ENCODE measurements at regions not wholly inside any gene's neighbourhood (a gene's known extent, or its start where the extent isn't known, plus 50 kb on each side); places are given as distances from the start of the nearest gene placed in this dataset.
A peak's percentile ranks its signal among the peaks of the same experiment; 100 is the strongest.
"Not testable (repeated sequence)": the region's sequence is repeated elsewhere in the genome, so short reads cannot be mapped to it uniquely, and the experiment has no call there.

DNA sequence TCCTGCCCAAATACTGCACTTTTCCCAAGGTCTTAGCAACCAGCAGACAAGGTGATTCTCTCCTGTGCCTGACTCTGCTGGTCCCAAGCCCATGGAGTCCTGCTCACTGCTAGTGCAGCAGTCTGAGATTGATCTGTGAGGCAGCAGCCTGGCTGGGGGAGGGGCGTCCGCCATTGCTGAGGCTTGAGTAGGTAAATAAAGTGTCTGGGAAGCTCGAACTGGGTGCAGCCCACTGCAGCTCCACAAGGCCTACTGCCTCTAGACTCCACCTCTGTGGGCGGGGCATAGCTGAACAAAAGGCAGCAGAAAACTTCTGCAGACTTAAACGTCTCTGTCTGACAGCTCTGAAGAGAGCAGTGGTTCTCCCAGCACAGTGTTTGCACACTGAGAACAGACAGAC is 258.7 kb downstream of the ABCC12 start:
- H3K9me3 ChIP-seq (ENCODE audit: low read length); H3K36me3 ChIP-seq (replicated peaks in 1 of 2; ENCODE audit: control insufficient read depth in 1 of 2, insufficient read depth in 2 of 2, low read length in 2 of 2); POLR2A ChIA-PET; H3K4me1 ChIP-seq (ENCODE audit: insufficient read depth, low read length); BruUV-seq (replicated peaks); H3K9ac ChIP-seq (ENCODE audit: insufficient read depth, low read depth, low read length); H3K27me3 ChIP-seq (ENCODE audit: control insufficient read depth in 1 of 2, insufficient read depth in 2 of 2, low read length in 2 of 2); CTCF ChIA-PET (ENCODE audit: low intra/inter-chr PET ratio, low total read pairs); H3K4me2 ChIP-seq (ENCODE audit: low read depth, low read length); intact Hi-C loops (cut with micrococcal nuclease; ENCODE audit: unreplicated experiment); in situ Hi-C loops (cut with HindIII; ENCODE audit: extremely low pct_ligation_motif_present, low pct_unique_long_range_greater_than_20kb); H3K79me2 ChIP-seq (ENCODE audit: insufficient read depth, low read length); H3K4me3 ChIP-seq (replicated peaks in 1 of 3; ENCODE audit: insufficient read depth in 1 of 3, low read depth in 2 of 3, low read length in 3 of 3); H2AFZ ChIP-seq (ENCODE audit: low read length); FAIRE-seq; H3K27ac ChIP-seq (ENCODE audit: extremely low read length, insufficient read depth, low read length); H4K20me1 ChIP-seq (ENCODE audit: insufficient read depth, low read length); ATAC-seq; DNase-seq (ENCODE audit: low spot score): not testable (repeated sequence)
- peak; percentile 68 for TF ChIP-seq YY1 (IDR thresholded peaks at IDR 0.05; ENCODE audit: insufficient read depth, insufficient replicate concordance, low read depth, low read length)
- TF ChIP-seq, protein P1, sequence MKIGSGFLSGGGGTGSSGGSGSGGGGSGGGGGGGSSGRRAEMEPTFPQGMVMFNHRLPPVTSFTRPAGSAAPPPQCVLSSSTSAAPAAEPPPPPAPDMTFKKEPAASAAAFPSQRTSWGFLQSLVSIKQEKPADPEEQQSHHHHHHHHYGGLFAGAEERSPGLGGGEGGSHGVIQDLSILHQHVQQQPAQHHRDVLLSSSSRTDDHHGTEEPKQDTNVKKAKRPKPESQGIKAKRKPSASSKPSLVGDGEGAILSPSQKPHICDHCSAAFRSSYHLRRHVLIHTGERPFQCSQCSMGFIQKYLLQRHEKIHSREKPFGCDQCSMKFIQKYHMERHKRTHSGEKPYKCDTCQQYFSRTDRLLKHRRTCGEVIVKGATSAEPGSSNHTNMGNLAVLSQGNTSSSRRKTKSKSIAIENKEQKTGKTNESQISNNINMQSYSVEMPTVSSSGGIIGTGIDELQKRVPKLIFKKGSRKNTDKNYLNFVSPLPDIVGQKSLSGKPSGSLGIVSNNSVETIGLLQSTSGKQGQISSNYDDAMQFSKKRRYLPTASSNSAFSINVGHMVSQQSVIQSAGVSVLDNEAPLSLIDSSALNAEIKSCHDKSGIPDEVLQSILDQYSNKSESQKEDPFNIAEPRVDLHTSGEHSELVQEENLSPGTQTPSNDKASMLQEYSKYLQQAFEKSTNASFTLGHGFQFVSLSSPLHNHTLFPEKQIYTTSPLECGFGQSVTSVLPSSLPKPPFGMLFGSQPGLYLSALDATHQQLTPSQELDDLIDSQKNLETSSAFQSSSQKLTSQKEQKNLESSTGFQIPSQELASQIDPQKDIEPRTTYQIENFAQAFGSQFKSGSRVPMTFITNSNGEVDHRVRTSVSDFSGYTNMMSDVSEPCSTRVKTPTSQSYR (CRISPR knock-in tag; IDR thresholded peaks at IDR 0.05; ENCODE audit: borderline replicate concordance): peak; percentile 61; the same call in 1 of the 2 replicates
- WGBS (ENCODE audit: low lambda C conversion rate): 0% methylated on average over 3 of the region's 5 CpGs

DNA sequence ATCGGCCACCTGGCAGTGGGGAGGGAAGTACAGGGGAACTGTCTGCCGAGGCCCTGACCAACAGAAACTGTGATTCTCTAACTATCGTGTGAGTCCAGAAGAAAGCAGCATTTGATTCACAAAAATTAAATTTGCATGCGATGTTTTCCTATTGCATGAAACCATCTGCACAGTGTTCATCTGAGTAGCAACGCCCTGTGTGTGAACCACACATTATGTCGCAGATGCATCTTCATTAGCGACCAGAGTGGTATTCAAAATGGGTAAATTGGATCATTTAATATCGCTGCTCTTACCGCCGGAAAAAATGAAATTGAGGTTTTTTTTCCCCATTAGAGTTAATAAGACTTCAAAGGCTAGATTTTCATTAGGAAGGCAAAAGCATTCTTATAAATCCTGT is 260.6 kb downstream of the ABCC12 start:
- no peak for ATAC-seq
- H3K36me3 ChIP-seq (replicated peaks in 1 of 2; ENCODE audit: control insufficient read depth in 1 of 2, insufficient read depth in 2 of 2, low read length in 2 of 2): no peaks in the 10 kb centered on the region
- H3K4me3 ChIP-seq (replicated peaks in 1 of 3; ENCODE audit: insufficient read depth in 1 of 3, low read depth in 2 of 3, low read length in 3 of 3): no peak overlapping the region
- no peaks in the 10 kb centered on the region for H3K4me1 ChIP-seq (ENCODE audit: insufficient read depth, low read length)
- ChIA-PET POLR2A (no interaction called here), CTCF (ENCODE audit: low intra/inter-chr PET ratio, low total read pairs) (no interaction called here)
- BruUV-seq (replicated peaks): no TSS peak
- H3K9ac ChIP-seq (ENCODE audit: insufficient read depth, low read depth, low read length): no peak overlapping the region
- no peak for DNase-seq (ENCODE audit: low spot score)
- H3K27ac ChIP-seq (ENCODE audit: extremely low read length, insufficient read depth, low read length): no peak overlapping the region
- no peaks in the 10 kb centered on the region for H3K27me3 ChIP-seq (ENCODE audit: control insufficient read depth in 1 of 2, insufficient read depth in 2 of 2, low read length in 2 of 2)
- H2AFZ ChIP-seq (ENCODE audit: low read length): no peak overlapping the region
- no peak for FAIRE-seq
- H3K4me2 ChIP-seq (ENCODE audit: low read depth, low read length): no peak overlapping the region
- no peaks in the 10 kb centered on the region for H3K9me3 ChIP-seq (ENCODE audit: low read length)
- intact Hi-C loops (cut with micrococcal nuclease; ENCODE audit: unreplicated experiment): no loop called here
- in situ Hi-C loops (cut with HindIII; ENCODE audit: extremely low pct_ligation_motif_present, low pct_unique_long_range_greater_than_20kb): no loop called here
- WGBS (ENCODE audit: low lambda C conversion rate): 44% methylated on average over 10 of the region's 10 CpGs
- H4K20me1 ChIP-seq (ENCODE audit: insufficient read depth, low read length): no peaks in the 10 kb centered on the region
- no peaks in the 10 kb centered on the region for H3K79me2 ChIP-seq (ENCODE audit: insufficient read depth, low read length)
- TF ChIP-seq, protein P2, sequence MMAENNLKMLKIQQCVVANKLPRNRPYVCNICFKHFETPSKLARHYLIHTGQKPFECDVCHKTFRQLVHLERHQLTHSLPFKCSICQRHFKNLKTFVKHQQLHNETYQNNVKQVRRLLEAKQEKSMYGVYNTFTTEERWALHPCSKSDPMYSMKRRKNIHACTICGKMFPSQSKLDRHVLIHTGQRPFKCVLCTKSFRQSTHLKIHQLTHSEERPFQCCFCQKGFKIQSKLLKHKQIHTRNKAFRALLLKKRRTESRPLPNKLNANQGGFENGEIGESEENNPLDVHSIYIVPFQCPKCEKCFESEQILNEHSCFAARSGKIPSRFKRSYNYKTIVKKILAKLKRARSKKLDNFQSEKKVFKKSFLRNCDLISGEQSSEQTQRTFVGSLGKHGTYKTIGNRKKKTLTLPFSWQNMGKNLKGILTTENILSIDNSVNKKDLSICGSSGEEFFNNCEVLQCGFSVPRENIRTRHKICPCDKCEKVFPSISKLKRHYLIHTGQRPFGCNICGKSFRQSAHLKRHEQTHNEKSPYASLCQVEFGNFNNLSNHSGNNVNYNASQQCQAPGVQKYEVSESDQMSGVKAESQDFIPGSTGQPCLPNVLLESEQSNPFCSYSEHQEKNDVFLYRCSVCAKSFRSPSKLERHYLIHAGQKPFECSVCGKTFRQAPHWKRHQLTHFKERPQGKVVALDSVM (CRISPR knock-in tag; IDR thresholded peaks at IDR 0.05): no peak
- TF ChIP-seq, protein P3, sequence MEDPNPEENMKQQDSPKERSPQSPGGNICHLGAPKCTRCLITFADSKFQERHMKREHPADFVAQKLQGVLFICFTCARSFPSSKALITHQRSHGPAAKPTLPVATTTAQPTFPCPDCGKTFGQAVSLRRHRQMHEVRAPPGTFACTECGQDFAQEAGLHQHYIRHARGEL (CRISPR knock-in tag; IDR thresholded peaks at IDR 0.05): no peak
- TF ChIP-seq ZNF761 (CRISPR knock-in tag; conservative IDR thresholded peaks at IDR 0.05) (no peak), ZNF350 (CRISPR knock-in tag; IDR thresholded peaks at IDR 0.05; ENCODE audit: borderline replicate concordance, low read depth) (no peak)
- TF ChIP-seq, protein P4, sequence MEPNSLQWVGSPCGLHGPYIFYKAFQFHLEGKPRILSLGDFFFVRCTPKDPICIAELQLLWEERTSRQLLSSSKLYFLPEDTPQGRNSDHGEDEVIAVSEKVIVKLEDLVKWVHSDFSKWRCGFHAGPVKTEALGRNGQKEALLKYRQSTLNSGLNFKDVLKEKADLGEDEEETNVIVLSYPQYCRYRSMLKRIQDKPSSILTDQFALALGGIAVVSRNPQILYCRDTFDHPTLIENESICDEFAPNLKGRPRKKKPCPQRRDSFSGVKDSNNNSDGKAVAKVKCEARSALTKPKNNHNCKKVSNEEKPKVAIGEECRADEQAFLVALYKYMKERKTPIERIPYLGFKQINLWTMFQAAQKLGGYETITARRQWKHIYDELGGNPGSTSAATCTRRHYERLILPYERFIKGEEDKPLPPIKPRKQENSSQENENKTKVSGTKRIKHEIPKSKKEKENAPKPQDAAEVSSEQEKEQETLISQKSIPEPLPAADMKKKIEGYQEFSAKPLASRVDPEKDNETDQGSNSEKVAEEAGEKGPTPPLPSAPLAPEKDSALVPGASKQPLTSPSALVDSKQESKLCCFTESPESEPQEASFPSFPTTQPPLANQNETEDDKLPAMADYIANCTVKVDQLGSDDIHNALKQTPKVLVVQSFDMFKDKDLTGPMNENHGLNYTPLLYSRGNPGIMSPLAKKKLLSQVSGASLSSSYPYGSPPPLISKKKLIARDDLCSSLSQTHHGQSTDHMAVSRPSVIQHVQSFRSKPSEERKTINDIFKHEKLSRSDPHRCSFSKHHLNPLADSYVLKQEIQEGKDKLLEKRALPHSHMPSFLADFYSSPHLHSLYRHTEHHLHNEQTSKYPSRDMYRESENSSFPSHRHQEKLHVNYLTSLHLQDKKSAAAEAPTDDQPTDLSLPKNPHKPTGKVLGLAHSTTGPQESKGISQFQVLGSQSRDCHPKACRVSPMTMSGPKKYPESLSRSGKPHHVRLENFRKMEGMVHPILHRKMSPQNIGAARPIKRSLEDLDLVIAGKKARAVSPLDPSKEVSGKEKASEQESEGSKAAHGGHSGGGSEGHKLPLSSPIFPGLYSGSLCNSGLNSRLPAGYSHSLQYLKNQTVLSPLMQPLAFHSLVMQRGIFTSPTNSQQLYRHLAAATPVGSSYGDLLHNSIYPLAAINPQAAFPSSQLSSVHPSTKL (CRISPR knock-in tag; IDR thresholded peaks at IDR 0.05): no peak
